ENCODE measurements at regions not wholly inside any gene's neighbourhood (a gene's known extent, or its start where the extent isn't known, plus 50 kb on each side); places are given as distances from the start of the nearest gene placed in this dataset.

DNA sequence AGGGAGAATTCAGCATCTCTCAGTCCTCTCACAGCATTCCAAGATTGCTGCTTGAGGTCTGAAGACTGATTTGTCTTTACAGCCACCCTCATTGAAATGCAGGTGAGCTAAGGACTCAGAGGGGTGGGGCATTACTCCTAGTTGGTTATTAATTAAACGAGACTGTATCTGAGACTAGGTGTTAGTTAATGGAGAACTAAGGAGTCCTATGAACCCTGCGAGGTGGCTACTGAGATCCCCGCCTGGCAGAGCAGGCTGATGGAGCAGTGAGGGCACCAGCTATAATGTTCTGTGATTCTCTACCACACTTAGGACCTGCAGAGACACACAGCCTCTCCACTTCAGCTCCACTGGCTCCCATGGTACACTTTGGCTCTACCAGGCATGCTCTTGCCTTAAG is 215.3 kb downstream of the MID1IP1 start:
- Histone ChIP-seq H2AK5ac (ENCODE audit: insufficient read length, low read length) (no peak overlapping the region), H2BK12ac (ENCODE audit: insufficient read length, low read depth, low read length) (no peak overlapping the region), H4K8ac (replicated peaks; ENCODE audit: insufficient read length, low read depth, low read length) (no peak overlapping the region), H3K9me3 (ENCODE audit: control insufficient read depth, low read depth, low read length) (no peaks in the 10 kb centered on the region), H2BK120ac (ENCODE audit: low read depth, low read length, poor library complexity, severe bottlenecking) (no peak overlapping the region), H3K14ac (ENCODE audit: insufficient read depth, low read length) (no peak overlapping the region), H3K56ac (ENCODE audit: insufficient read length, low read depth, low read length) (no peak overlapping the region), H4K5ac (ENCODE audit: insufficient read length, low read depth, low read length) (no peak overlapping the region), H3K79me1 (ENCODE audit: insufficient read depth, low read depth, low read length, poor library complexity, severe bottlenecking) (no peaks in the 10 kb centered on the region), H3K23ac (ENCODE audit: insufficient read length, low read depth, low read length) (no peak overlapping the region), H3K9ac (ENCODE audit: extremely low read depth, insufficient read length, low read length) (no peak overlapping the region), H4K20me1 (ENCODE audit: control insufficient read depth, insufficient read depth, insufficient read length) (no peaks in the 10 kb centered on the region), H3K23me2 (ENCODE audit: insufficient read length, low read depth, low read length, poor library complexity, severe bottlenecking) (no peaks in the 10 kb centered on the region), H2AFZ (ENCODE audit: low read length) (no peak overlapping the region), H3K18ac (ENCODE audit: insufficient read length, low read depth, low read length) (no peak overlapping the region), H2BK20ac (ENCODE audit: low read depth, low read length, poor library complexity, severe bottlenecking) (no peak overlapping the region), H2BK5ac (ENCODE audit: insufficient read length, low read length) (no peak overlapping the region), H3K4me1 (ENCODE audit: insufficient read depth, low read length) (no peaks in the 10 kb centered on the region), H4K91ac (ENCODE audit: insufficient read length, low read depth, low read length) (no peak overlapping the region), H2BK15ac (ENCODE audit: low read depth, low read length) (no peak overlapping the region), H3K4me2 (ENCODE audit: insufficient read depth, insufficient read length, low read length) (no peak overlapping the region), H3K27ac (ENCODE audit: insufficient read length, low read depth, low read length) (no peak overlapping the region), H3T11ph (ENCODE audit: low read length) (no peak overlapping the region), H3K27me3 (ENCODE audit: insufficient read depth, low read length) (0 out of 2 replicates have a peak, but pooled peaks cover 3% of the 10 kb centered on the region), H3K4ac (ENCODE audit: low read depth, low read length) (no peak overlapping the region), H3K79me2 (ENCODE audit: insufficient read depth, low read length) (no peaks in the 10 kb centered on the region)
- TF ChIP-seq, protein P1, sequence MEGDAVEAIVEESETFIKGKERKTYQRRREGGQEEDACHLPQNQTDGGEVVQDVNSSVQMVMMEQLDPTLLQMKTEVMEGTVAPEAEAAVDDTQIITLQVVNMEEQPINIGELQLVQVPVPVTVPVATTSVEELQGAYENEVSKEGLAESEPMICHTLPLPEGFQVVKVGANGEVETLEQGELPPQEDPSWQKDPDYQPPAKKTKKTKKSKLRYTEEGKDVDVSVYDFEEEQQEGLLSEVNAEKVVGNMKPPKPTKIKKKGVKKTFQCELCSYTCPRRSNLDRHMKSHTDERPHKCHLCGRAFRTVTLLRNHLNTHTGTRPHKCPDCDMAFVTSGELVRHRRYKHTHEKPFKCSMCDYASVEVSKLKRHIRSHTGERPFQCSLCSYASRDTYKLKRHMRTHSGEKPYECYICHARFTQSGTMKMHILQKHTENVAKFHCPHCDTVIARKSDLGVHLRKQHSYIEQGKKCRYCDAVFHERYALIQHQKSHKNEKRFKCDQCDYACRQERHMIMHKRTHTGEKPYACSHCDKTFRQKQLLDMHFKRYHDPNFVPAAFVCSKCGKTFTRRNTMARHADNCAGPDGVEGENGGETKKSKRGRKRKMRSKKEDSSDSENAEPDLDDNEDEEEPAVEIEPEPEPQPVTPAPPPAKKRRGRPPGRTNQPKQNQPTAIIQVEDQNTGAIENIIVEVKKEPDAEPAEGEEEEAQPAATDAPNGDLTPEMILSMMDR (conservative IDR thresholded peaks at IDR 0.05) = no peak
- peaks cover 57 to 62% of the 10 kb centered on the region in 2 experiments for H3K9me3 Mint-ChIP-seq
- peaks cover 2 to 26% of the 10 kb centered on the region in 2 experiments for H3K4me1 Mint-ChIP-seq
- H3K27ac Mint-ChIP-seq = no peak overlapping the region
- no peak for DNase-seq
- WGBS (ENCODE audit: extremely low coverage, insufficient read length, low lambda C conversion rate) = no CpG with 5 or more reads among the region's 3 CpGs
- peaks cover 0 to 6% (median 0%) of the 10 kb centered on the region in 3 experiments; a peak in 2 of 7 replicates for H3K36me3 Mint-ChIP-seq (ENCODE audit: insufficient read depth in 1 of 3, low read depth in 3 of 3)
- H3K27me3 Mint-ChIP-seq (ENCODE audit: low read depth) = peaks cover 3% of the 10 kb centered on the region; the same call in 1 of the 2 replicates
- H3K4me3 Mint-ChIP-seq = no peak overlapping the region

All from H9 (cell line).